Panc1 (cell line): ENCODE measurements at regions not wholly inside any gene's neighbourhood (a gene's known extent, or its start where the extent isn't known, plus 50 kb on each side); places are given as distances from the start of the nearest gene placed in this dataset.

Experiments used
- CTCF ChIP-seq: fragments of 450-650 bp; IDR thresholded peaks from 2 replicates; pipeline ENCODE4 v1.5.1; 2017; ENCODE audit warnings: mild to moderate bottlenecking
- POLR2AphosphoS5 ChIP-seq: IDR thresholded peaks from 2 replicates; pipeline ENCODE4 v1.6.1; 2012; ENCODE audit warnings: mild to moderate bottlenecking, low read depth, low read length, moderate library complexity

- TF ChIP-seq CTCF (peak; percentile 76), POLR2AphosphoS5 (no peak)
These were observed 53.2 kb upstream of the CCDC85A start for GRCh38 chr2:56130463-56131070.
